Right atrium auricular region (tissue), 2 donors: ENCODE measurements at regions not wholly inside any gene's neighbourhood (a gene's known extent, or its start where the extent isn't known, plus 50 kb on each side); places are given as distances from the start of the nearest gene placed in this dataset.

Experiments used
- DNase-seq: peaks from one replicate; pipeline ENCODE4 v3.0.0-alpha.2; 2019; ENCODE audit warnings: low spot score
- H3K27ac ChIP-seq, 2 donors: fragments of 200-600 bp; sonication (generic); 1 replicate in 1 of 2; 2 replicates in 1 of 2; pipeline ENCODE4 v1.5.1; 2016 to 2019
- H3K27me3 ChIP-seq, 2 donors: fragments of 200-600 bp; sonication (generic); one replicate each; pipeline versions ENCODE4 v1.5.1 to v1.6.0; 2017 to 2019
- H3K36me3 ChIP-seq: fragments of 200-600 bp; sonication (generic); one replicate; pipeline ENCODE4 v1.5.1; 2016
- H3K4me1 ChIP-seq, 2 donors: fragments of 200-600 bp; sonication (generic); one replicate each; pipeline versions ENCODE4 v1.5.1 to v1.6.0; 2017 to 2019
- H3K4me3 ChIP-seq, 2 donors: fragments of 200-600 bp; sonication (generic); 1 replicate in 1 of 2; 2 replicates in 1 of 2; pipeline ENCODE4 v1.5.1; 2017 to 2019; ENCODE audit warnings: mild to moderate bottlenecking in 1 of 2, moderate library complexity in 1 of 2
- H3K9me3 ChIP-seq, 2 donors: fragments of 200-600 bp; sonication (generic); one replicate each; pipeline ENCODE4 v1.5.1; 2019
- CTCF ChIP-seq, 2 donors: fragments of 200-600 bp; sonication (generic); IDR thresholded peaks; one replicate each; pipeline ENCODE4 v1.5.1; 2019; ENCODE audit warnings: antibody characterized with exemption in 2 of 2

- Histone ChIP-seq H3K27me3 (no peaks in the 10 kb centered on the region), H3K4me3 (no peak overlapping the region), H3K9me3 (peaks cover 0 to 14% of the 10 kb centered on the region in 2 donors), H3K27ac (no peak overlapping the region), H3K4me1 (no peaks in the 10 kb centered on the region), H3K36me3 (no peaks in the 10 kb centered on the region)
- no peak for DNase-seq
- no peak for TF ChIP-seq CTCF (IDR thresholded peaks at IDR 0.05)
Observed at GRCh38 chr11:79960461-79960860, 519.6 kb upstream of the TENM4 start.

- Histone ChIP-seq H3K4me1 (no peaks in the 10 kb centered on the region), H3K9me3 (peaks cover 0 to 14% of the 10 kb centered on the region in 2 donors), H3K27me3 (no peaks in the 10 kb centered on the region), H3K4me3 (no peak overlapping the region), H3K27ac (no peak overlapping the region), H3K36me3 (no peaks in the 10 kb centered on the region)
- TF ChIP-seq CTCF (IDR thresholded peaks at IDR 0.05): no peak
- no peak for DNase-seq
Observed at GRCh38 chr11:79959318-79959717, 518.5 kb upstream of the TENM4 start.

- Histone ChIP-seq H3K36me3 (no peaks in the 10 kb centered on the region), H3K4me1 (no peaks in the 10 kb centered on the region), H3K27me3 (no peaks in the 10 kb centered on the region), H3K4me3 (no peak overlapping the region), H3K9me3 (peaks cover 0 to 14% of the 10 kb centered on the region in 2 donors), H3K27ac (no peak overlapping the region)
- DNase-seq: no peak
- TF ChIP-seq CTCF (IDR thresholded peaks at IDR 0.05): no peak
Observed at GRCh38 chr11:79957702-79958101, 516.9 kb upstream of the TENM4 start.

GRCh38 chr11:79956061-79956460, 515.2 kb upstream of the TENM4 start:
- Histone ChIP-seq H3K4me1 (no peaks in the 10 kb centered on the region), H3K9me3 (peaks cover 0 to 14% of the 10 kb centered on the region in 2 donors), H3K27ac (no peak overlapping the region), H3K4me3 (no peak overlapping the region), H3K36me3 (no peaks in the 10 kb centered on the region), H3K27me3 (no peaks in the 10 kb centered on the region)
- DNase-seq: no peak
- no peak for TF ChIP-seq CTCF (IDR thresholded peaks at IDR 0.05)

GRCh38 chr11:79953629-79954028, 512.8 kb upstream of the TENM4 start:
- no peaks in the 10 kb centered on the region for H3K4me1 ChIP-seq
- H3K27me3 ChIP-seq: peaks cover 0 to 4% of the 10 kb centered on the region in 2 donors
- DNase-seq: no peak
- H3K9me3 ChIP-seq: peaks cover 0 to under 1% of the 10 kb centered on the region in 2 donors
- TF ChIP-seq CTCF (IDR thresholded peaks at IDR 0.05): no peak
- H3K4me3 ChIP-seq: no peak overlapping the region
- no peaks in the 10 kb centered on the region for H3K36me3 ChIP-seq
- no peak overlapping the region for H3K27ac ChIP-seq

GRCh38 chr11:79950741-79951140, 509.9 kb upstream of the TENM4 start:
- Histone ChIP-seq H3K4me1 (no peaks in the 10 kb centered on the region), H3K27me3 (peaks cover 0 to 4% of the 10 kb centered on the region in 2 donors), H3K9me3 (no peaks in the 10 kb centered on the region), H3K36me3 (no peaks in the 10 kb centered on the region), H3K4me3 (no peak overlapping the region), H3K27ac (no peak overlapping the region)
- TF ChIP-seq CTCF (IDR thresholded peaks at IDR 0.05): no peak
- DNase-seq: no peak
